Skin of body (tissue), 1 donor: ENCODE measurements at regions not wholly inside any gene's neighbourhood (a gene's known extent, or its start where the extent isn't known, plus 50 kb on each side); places are given as distances from the start of the nearest gene placed in this dataset.

Experiments used
- DNase-seq: peaks from one replicate; lab custom pipeline; 2025; lab: John Stamatoyannopoulos, UW

- no peak for DNase-seq
Observed at GRCh38 chr7:41470081-41470480, 232.8 kb downstream of the INHBA start.

- DNase-seq = no peak
Observed at GRCh38 chr7:41467596-41467995, 235.3 kb downstream of the INHBA start.

DNA sequence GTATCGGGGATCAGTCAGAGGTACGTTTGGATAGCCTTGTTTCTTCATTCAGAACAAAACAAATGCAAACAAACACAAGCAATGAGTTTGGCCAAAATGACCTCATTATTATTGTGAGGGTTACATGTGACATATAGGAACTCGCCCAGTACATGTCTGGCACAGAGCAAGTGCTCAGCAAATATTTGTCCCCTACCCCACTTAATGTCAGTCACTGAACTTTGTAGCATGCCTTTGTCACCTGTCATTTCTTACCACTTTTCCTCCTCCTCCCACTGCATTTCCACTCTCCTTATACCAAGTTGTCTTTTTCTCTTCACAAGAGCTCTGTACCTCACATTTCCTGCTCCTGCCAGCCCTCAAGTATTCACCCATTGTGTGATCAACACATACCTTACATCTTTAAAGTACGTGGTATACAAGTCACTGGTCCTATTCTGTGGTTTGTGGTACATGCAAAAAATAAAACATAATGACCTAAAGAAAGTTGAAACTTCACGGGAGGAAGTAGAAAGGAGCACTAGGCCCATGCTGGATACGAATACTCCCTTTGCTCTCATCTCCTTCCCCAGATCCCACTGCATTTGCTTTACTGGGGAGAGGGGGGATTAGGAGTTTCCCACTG lies 236.0 kb downstream of the INHBA start:
- DNase-seq = no peak

DNA sequence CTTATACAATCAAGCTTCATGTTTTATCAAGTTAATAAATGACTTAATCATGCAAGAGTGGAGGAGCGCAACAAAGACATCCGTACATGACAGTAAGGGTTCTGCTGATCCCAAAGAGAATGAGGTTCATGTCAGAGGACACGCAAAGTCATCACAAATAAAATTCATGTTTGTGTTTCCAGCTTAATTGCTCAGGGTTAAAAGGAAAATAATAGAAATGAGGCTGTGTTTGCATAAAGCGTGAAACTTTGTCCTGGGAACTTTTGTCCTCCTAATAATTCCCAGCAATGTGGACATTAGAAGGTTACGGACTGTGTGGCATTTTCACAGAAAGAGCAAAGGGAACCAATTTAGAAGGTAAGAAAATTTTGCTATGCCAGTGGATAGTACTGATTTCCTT lies 237.3 kb downstream of the INHBA start:
- DNase-seq = no peak

- DNase-seq = no peak
Observed at GRCh38 chr7:41463770-41464470, 239.0 kb downstream of the INHBA start.

GRCh38 chr7:41459623-41460261 lies 243.1 kb downstream of the INHBA start:
- DNase-seq = no peak

DNA sequence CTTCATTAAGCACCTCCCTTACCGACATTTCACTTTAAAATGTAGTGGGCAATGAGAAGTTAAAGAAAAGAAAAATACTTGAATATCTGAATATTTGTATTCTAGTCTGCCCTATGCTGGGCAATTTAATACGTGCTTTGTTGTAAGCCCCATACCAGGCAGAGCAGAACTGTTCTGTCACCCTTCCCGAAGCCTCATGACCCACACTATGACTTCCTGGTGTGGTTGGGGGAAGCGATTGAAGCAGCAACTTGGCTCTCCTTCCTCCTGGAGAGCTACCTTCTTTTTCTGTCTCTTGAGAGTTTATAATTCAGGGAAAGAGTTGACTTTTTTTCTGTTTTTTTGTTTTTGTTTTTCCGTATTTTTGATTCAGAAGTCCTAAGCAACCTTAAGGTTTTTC lies 243.7 kb downstream of the INHBA start:
- no peak for DNase-seq

DNA sequence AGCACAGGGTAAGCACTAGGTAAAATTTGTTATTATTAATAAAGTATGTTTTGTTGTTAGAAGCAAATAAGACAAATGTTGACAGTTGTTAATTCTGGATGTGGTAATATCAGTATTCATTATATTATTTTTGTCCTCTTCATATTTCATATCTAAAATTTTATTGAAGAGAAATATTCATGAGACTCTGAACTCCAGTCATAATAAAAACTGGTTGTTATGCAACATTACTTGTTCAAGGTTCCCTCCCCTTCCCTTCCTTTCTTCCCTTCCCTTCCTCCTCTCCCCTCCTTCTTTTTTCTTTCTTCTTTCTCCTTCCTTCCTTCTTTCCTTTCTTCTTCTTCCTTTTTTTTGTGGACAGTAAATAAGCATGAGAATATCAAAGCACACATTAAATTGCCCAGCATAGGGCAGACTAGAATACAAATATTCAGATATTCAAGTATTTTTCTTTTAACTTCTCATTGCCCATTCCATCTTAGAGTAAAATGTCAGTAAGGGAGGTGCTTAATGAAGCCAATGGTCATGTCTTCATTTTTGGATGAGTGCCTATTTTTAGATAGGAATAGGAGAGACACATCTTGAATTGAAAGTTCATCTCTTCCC lies 245.0 kb downstream of the INHBA start:
- DNase-seq = no peak

GRCh38 chr7:41451826-41452225 lies 251.1 kb downstream of the INHBA start:
- DNase-seq = no peak

DNA sequence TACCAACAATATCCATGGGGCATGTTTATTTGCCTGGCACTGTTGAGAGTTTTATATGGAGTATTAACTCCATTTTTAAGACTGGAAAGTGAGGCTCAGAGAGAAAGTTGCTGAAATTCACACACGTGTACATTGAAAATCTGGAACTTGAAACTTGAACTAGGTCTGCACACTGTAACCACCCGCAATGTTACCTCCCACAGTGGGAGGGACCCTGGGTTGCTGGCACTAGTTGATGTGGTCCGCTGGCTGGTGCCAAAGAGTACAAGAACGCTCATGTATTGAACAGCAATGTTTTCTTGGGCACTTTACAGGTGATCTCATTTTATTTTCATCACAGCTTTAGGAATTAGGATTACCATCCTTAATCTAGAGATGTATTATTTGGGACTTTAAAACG lies 253.2 kb downstream of the INHBA start:
- DNase-seq = no peak

DNA sequence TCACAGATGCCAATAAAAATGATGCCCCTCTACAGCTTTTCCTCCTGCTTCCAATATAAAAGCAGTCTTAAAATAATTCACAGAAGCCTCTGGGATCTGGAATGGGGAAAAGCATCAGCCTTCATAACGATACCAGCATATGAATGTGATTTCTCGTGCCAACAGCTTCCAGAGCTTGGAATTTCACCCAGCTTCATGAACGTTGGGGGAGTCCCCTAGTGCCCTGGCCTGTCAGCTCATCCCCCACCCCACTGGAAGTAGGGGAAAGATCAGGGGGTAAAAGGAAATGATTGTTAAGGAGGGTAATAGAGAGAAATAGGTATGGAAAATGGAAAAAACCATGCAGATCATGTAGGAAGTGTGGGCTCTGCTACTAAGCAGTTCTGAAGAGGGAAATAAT lies 253.6 kb downstream of the INHBA start:
- DNase-seq = no peak

DNA sequence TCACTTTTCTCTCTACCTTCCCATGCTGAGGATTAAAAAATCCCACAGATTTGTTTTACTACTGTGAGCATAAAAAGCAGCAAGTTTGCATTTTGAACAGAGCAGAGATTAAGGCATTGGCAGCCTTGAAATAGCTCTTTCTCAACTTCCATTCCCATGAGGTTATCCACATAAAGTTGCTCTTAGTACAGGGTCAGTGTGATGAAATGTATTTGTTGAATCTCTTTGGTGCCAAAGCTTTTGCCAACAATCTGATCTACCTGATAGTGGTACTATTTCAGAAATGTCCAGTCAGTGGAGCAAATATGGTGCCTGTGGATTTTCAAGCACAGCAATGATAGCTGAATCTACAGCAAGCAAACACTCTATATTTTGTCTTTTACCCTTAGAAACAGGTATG lies 254.8 kb downstream of the INHBA start:
- DNase-seq = no peak

DNA sequence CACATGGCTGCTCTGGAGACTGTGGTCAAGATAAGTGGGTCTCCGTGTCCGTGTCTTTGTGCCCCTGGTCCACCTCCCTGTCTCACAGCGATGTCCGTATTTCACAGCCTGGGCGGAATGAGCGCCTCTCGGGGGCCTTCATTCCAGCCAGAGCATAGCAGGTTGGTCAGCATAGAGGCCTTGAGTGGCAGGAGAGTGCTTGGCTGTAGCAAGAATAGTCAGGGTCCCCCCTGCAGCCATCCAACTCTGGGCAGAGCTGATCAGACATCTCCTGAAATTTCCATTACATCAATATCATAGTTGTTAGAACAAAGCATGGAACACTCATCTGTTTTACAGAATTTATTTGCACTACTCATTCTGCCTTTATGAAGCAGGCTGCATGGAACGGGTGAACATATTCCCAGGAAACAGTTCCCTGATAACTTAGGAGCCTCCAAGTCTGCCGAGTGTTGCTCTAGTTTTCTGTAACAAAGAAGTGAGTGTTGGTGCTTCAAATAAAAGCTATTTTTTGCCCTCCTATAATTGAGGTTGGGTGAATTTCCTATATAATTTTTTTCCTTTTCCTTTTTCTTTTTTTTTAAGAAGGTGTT lies 255.3 kb downstream of the INHBA start:
- peak; percentile 6 for DNase-seq

GRCh38 chr7:41446606-41447449 lies 256.1 kb downstream of the INHBA start:
- DNase-seq = peak; percentile 73

DNA sequence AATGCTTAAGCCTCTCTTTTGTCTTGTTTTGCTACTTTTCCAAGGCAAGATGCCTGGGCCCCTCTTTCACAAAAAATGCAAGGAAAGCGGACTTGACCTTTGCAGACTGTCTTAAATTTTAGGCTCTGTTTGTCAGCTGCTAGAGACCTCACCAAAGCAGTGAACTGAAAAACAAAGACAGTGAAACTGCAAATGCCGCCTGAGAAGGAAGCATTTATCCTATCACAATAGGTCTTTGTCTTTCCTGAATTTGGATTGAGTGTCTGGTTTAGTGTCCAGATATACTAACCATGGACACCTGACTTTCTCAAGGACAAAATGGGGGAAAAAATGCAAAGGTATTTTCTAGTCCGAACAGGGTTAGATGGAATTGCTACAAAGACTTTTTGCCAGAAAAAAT lies 256.9 kb downstream of the INHBA start:
- DNase-seq = no peak

DNA sequence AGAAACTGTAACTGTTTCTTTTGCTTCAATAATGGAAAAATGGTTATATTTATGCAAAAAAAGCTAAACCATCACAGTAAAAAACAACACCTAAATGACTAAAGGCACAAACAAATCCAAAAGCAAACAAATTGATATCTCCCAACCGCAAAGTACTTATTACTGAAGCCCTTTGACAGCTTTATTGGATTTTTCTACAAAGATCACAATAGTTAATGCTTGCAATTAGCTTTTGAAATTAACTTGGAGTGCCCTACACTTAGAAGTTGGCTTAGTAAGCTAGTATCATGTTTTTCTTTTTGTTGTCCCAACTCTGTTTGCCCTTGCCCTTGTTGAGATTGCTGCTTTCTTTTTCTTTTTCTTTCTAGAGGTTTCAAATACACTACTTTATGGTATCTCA lies 257.5 kb downstream of the INHBA start:
- DNase-seq = no peak

- no peak for DNase-seq
Observed at GRCh38 chr7:41439515-41439879, 263.4 kb downstream of the INHBA start.

DNA sequence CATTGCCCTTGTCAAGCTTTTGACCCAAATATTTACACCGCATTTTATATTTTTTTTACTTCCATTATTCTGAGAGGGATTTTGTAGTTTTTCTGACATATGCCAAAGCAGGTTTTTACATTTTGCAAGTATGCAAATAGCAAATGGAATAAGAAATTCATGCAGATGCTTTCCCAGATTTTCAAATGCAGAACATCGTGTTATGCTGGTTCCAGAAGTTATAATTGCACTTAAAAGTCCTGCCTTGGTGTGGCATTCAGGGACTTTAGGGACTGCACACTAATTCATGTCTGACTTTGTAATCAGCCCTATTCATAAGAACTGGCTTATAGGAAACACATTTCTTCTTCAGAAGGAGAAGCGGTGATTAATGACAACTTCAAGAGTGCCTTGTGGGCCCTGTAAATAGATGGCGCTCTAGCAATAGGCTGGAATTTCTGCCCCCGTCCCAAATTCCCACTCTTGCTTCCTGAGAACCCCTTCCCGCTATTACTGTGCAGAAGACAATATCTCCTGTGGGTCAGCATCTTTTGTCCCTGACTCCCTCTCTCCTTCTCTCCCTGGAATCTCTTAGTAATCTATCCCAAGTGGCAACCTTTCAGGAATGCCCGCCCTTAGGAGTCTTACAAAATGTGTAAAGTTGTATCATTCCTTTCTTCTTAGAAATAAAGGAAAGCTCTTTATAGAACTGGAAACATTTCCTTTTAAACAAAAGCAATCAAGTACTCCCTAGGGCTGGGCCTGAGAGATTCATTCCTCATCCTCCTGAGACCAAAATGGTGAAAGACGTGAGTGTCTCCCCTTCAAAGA lies 264.0 kb downstream of the INHBA start:
- no peak for DNase-seq

DNA sequence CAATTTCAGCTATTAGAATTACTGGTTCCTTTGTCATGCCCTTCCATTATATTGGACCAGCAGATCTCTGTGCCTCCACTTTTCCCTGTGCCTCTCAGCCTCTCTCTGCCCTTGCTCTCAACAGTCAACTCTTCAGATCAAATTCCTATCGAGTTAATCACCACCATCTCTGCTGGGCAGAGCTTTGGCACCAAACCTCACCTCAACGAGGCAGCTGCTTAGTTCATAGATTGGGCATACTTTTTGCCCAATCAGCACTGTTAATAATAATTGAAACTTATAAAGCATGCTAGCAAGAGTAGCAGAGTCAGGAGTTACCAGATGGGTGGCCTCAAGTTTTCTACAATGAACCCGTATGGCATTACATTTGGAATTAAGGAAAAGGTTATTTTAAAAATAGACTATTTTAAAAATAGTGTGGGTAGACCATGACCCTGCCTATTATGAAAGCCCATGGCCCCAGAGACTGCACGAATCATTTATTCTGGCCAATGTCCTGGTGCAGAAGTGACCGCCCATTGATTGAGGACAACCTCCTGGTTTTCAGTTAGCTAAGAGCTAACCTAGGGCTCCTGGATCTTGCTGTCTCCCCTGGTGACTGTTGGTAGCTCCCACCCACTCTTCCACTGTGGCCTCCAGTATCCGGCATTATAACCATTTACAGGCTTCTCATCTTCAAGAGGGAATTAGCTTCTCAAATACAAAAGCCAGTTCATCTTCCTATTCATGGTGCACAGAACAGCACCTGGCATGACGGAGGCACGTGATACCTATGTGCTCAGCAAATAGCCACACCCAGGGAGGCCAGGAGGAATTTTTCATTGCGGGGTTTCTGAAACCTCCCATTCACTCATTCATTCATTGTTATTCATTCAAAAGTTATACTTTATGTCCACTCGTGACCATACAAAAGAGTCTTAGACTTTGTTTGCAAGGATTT lies 265.4 kb downstream of the INHBA start:
- no peak for DNase-seq
